ENCODE measurements at regions not wholly inside any gene's neighbourhood (a gene's known extent, or its start where the extent isn't known, plus 50 kb on each side); places are given as distances from the start of the nearest gene placed in this dataset.
"Not testable (repeated sequence)": the region's sequence is repeated elsewhere in the genome, so short reads cannot be mapped to it uniquely, and the experiment has no call there.

DNA sequence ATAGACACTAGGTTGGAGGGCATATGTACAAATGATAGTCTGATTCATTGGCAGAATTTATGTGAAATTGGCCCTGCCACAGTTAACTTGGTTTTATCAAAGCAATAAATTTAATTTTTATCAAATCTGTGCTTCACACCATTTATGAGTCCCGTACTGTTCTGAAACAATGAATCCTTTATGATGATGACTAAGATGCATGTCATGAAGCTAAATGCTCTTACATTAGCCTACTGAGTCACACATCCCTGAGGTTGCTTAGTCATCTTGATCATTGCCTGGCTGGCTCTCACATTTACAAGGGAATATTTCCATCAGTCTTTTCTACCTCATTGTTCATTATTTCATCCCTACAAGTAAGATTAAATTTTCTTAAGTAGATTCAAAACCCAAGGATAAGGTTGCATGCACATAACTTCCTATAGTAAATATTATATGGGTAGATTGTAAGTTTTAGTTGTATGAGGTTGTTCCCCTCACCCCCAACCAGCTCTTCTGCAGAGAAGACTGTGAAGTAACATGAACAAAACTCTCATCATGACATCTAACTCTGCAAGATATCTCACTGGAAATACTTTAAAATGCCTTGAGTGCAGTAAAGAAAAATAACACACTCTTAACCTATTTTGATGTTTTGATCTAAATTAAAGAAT lies 170.7 kb downstream of the CYB561 start:
- DNase-seq (no peak), ATAC-seq (ENCODE audit: poor library complexity) (peak; percentile 78)
- intact Hi-C loops (cut with DNase I) = no loop called here

DNA sequence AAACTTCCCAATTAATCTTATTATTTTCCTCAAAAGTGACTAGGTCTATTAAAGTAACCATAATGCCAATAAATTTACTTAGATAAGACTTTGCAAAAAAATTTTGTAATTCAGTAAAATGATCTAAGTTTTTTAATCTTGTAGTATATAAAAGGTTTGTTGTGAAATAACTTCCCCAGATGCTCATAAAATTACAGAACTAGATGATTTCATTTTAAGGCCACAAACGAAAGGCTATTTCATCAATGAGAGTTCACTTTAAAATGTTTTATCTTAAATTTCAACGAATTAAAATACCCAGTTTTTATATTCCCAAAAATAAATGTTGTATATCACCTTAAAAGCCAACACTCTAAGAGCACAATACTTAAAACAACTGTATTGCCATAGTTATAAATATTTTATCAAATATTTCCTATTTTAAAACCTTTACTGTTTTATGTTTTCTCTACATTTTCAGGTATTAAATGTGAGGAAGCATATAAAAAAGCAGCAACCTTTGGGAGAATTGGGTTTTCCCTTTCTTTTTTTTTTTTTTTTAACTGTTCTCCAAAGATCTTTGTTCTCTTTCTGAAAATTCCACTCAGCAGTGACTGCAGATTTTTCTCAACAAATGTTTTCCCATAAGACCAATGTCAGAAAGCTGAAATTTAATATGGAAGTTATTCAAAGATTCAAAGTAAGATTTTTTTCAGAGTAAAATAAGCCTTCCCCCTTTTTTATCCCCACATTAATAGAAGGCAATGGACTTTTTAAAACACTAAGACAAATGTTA lies 169.9 kb downstream of the CYB561 start:
- no peak for ATAC-seq (ENCODE audit: poor library complexity)

DNA sequence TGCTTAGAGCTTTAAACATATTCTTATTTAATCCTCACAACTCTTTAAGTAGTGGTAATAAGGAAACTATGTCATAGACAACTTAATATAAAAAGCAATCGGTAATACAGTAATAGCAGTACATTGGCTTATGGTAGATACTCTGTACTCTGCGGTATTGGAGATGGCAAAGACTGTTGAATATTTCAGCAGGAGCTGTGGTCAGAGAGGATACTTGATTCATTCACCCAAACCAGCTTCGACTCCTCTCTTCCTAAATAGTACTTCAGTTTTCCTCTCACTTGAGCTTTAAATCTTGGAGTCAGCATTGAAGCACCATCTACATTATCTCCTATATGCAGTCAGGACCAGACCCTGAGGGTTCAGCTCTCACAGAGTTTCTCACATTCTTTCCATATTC lies 169.3 kb downstream of the CYB561 start:
- no peak for ATAC-seq (ENCODE audit: poor library complexity)
- intact Hi-C loops (cut with DNase I) = no loop called here
- DNase-seq = no peak

More for the DNA sequence above, 169.9 kb downstream of the CYB561 start:
- no peak for DNase-seq
- intact Hi-C loops (cut with DNase I) = no loop called here

DNA sequence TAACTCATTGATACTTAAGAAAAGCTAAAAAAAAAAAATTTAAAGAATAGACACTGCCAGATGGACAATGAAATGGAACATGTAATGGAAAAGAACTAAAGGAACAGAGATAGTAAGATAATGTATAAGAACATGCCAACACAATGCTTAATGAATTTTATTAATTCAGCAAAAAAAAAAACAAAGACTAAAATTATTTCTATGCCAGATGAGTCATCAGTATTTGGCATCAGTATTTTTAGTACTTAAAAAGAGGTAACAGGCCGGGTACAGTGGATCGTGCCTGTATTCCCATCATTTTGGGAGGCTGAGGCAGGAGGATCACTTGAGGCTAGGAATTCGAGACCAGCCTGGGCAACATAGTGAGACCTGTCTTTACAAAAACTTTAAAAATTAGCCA lies 168.5 kb downstream of the CYB561 start:
- DNase-seq (no peak), ATAC-seq (ENCODE audit: poor library complexity) (no peak)
- intact Hi-C loops (cut with DNase I) = no loop called here

DNA sequence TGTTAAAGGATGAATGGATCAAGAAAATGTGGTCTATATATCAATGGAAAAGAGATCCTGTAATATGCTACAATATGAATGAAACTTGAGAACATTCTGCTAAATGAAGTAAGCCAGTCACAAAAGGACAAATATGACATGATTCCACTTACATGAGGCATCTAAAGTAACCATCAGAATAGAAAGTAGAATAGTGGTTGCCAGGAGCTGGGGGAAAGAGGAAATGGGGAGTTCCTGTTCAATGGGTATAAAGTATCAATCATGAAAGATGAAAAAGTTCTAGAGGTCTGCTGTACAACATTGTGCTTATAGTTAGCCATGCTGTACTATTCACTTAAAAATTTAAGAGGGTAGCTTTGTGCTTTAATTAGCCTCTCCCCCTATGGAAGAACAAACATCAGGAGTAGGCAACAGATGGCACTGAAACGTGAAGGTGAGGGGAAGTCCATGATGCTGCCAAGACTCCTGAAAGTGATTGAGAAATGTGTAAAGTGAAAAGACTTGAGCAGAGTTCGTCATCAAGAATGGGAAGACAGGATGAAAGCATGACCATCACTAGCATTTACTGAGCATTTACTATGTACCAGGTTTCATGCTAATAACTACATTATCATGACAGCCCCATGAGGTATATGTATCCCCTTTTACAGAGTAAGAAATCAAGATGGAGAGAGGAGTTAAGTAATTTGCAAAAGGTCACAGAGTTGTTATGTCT lies 167.2 kb downstream of the CYB561 start:
- DNase-seq (no peak), ATAC-seq (ENCODE audit: poor library complexity) (no peak)
- intact Hi-C loops (cut with DNase I) = no loop called here

DNA sequence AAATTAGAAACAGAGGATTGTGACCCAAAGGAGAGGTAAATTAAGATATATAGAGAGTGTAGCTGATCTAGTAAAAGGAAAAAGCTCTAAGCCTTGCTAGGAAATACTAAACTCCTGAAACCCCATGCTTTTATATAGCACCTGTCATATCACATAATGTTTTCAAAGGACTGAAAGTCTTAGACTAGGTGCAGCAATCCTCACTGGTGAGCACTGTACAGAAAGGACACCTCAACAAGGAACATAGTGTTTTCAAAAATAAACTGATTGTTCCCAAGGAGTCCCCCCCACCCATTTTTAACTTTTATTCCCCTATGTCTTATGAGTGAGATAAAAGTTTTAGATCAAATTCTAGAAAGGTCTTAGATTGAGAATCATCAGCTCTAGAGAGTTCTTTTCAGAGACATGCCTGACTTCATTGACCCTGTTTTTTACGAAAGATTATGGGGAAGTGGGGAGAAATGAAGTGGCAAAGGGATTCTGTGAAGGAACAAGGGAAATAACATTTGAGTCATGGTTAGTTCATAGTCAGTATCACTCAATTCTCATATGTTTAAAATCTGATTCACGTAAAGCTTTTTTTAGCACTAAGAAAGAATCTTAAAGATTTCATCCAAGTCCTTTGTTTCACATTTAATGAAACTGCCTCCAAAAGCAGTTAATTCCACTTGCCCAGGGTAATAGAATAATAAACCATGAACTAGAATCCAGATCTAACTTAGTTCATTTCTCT lies 166.4 kb downstream of the CYB561 start:
- DNase-seq (no peak), ATAC-seq (ENCODE audit: poor library complexity) (no peak)
- intact Hi-C loops (cut with DNase I) = no loop called here

DNA sequence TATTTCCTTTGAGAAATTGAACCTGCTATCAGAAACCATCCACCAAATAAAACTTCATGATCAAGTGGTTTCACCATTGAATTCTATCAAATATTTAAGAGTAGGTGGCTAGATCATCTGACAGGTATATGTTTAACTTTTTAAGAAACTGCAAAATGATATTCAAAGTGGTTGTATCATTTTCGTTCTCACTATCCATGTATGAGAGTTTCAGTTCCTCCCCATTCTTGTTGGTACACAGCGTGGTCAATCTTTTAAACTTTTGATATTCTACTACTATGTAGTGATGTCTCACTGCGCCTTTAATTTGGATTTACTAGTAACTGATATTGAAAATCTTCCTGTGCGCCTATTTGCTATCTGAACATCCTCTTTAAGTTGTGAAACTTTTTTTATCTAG lies 163.7 kb downstream of the CYB561 start:
- no peak for DNase-seq
- no peak for ATAC-seq (ENCODE audit: poor library complexity)
- intact Hi-C loops (cut with DNase I) = no loop called here

DNA sequence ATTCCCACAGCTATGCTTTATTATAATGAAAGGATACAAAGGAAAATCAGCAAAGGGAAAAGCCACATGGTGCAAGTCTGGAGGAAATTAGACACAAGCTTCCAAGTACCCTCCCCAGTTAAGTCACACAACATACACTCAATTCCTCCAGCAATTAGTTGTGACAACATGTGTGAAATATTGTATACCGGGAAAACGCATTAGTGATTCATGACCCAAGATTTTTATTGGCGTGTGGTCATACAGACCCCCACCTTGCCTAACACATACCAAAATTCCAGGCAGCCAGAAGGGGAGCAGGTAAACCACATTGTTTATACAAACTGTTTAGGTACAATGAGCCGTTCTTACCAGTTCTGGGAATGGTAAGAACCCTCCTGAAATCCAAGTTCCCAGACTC lies 160.6 kb downstream of the CYB561 start:
- no peak for ATAC-seq (ENCODE audit: poor library complexity)
- intact Hi-C loops (cut with DNase I) = no loop called here
- DNase-seq = no peak

DNA sequence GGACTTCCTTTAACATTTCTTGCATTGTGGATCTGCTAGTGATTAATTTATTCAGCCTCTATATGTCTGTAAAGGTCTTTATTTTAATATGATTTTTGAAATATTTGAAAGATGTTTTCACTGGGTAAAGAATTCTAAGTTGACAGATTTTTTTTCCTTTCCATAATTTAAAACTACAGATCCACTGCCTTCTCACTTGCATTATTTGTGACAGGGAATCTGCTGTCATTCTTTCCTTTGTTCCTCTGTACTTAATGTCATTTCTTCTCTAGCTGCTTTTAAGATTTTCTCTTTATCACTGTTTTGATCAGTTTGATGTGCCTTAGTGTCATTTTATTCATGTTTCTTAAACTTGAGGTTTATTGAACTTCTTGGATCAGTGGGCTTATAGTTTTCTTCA lies 159.9 kb downstream of the CYB561 start:
- intact Hi-C loops (cut with DNase I) = no loop called here
- ATAC-seq (ENCODE audit: poor library complexity) = no peak
- DNase-seq = no peak

DNA sequence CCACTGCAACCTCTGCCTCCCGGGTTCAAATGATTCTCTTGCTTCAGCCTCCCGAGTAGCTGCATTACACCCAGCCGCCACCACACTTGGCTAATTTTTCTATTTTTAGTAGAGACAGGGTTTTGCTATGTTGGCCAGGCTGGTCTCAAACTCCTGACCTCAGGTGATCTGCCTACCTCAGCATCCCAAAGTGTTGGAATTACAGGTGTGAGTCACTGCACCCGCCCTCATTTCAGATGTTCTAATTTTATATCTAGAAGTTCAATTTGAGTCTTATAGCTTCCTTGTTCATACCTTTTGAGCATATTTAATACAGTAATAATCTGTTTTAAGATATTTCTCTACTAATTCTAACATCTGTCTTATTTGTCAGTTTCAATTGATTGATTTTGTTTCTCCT lies 159.1 kb downstream of the CYB561 start:
- DNase-seq; intact Hi-C loops (cut with DNase I); ATAC-seq (ENCODE audit: poor library complexity): not testable (repeated sequence)

DNA sequence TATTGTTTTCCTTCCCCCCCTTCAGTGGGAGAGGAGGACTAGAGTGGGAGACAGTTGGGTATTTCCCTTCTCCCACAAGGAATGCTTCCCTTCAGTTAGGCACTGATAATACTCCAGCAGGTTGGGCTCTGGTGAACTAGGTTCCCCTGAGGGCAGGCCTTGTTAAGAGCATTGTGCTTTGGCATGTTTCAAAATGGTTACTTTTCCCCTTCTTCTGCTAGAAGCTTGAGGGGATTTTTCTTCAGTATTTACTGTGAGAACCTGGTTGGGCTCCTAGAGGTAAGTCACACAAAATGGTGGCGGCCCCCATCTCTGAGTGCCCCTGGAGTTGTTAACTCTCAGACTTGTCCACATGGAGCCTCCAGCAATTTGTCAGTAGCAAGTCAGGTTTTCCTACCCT lies 156.2 kb downstream of the CYB561 start:
- no peak for ATAC-seq (ENCODE audit: poor library complexity)
- intact Hi-C loops (cut with DNase I) = no loop called here
- DNase-seq = no peak

DNA sequence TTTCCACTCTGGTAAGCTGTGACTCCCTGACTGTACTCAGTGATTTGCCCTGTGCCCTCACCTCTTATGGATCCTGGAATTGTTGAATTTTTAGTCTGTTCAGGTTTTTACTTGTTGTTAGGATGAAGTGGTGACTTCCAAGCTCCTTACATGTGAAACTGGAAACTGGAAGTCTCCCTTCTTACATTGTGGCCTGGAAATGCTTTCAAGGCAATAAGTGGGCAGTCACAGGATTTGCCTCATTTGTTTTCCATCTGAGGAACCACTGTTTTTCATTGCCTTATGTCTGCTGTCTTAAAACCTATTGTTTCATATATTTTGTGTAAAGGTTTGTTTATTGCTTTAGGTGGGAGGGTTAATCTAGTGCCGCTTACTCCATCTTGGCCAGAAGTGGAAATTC lies 155.8 kb downstream of the CYB561 start:
- no peak for ATAC-seq (ENCODE audit: poor library complexity)
- intact Hi-C loops (cut with DNase I) = no loop called here
- DNase-seq = no peak

DNA sequence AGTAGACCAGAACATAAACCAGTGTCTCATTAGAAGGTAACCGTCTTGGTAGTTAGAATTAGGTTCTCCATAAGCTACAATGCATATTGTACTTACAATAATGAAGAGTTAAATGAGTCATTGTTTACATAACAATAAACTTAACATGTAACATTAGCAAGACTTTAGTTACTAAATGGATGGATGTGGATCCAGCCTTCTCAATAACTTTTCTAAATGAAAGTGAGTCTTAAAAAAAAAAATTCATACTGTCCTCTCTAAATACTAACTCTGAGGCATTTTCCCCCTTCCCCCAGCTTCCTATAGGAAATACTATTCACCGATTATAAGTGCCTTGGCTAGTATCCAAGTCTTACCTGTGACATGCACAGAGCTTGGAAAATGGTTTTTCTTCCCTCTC lies 155.3 kb downstream of the CYB561 start:
- intact Hi-C loops (cut with DNase I) = no loop called here
- DNase-seq = no peak
- ATAC-seq (ENCODE audit: poor library complexity) = no peak

DNA sequence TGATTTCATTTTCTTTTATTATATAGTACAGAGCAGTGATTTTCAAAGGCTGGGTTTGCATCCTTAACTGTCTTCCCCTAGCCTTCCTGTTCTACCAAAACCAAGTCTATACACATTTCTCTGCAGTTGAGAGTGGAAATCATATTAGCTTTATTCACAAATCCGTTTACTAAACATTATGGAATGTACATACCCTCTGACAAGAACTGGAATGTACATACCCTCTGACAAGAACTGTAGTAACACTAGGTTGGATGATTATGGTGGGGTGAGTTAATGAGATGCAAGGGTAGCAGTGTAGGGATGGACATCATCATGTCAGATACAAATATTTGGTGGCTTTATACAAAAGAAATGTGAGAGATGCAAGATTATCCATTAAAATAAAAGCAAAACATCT lies 154.8 kb downstream of the CYB561 start:
- DNase-seq (no peak), ATAC-seq (ENCODE audit: poor library complexity) (no peak)
- intact Hi-C loops (cut with DNase I) = no loop called here

DNA sequence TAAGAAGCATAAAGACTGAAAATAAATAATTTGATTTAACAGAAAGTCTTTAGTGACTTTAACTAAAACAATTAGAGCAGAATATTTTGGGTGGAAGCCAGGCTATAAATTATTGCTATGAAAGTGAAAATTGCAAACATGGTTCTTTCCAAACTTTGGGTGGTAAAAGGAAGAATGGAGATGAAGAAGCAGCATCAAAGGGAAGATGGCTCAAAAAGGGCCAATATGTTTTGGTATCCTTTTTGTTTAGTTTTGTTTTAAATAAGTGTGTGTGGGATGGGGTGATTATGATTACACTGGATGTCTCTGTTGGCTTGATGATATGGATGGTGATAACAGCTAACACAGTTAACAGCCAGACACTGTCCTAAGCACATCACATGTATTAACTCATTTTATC lies 153.7 kb downstream of the CYB561 start:
- no peak for DNase-seq
- no peak for ATAC-seq (ENCODE audit: poor library complexity)
- intact Hi-C loops (cut with DNase I) = no loop called here

DNA sequence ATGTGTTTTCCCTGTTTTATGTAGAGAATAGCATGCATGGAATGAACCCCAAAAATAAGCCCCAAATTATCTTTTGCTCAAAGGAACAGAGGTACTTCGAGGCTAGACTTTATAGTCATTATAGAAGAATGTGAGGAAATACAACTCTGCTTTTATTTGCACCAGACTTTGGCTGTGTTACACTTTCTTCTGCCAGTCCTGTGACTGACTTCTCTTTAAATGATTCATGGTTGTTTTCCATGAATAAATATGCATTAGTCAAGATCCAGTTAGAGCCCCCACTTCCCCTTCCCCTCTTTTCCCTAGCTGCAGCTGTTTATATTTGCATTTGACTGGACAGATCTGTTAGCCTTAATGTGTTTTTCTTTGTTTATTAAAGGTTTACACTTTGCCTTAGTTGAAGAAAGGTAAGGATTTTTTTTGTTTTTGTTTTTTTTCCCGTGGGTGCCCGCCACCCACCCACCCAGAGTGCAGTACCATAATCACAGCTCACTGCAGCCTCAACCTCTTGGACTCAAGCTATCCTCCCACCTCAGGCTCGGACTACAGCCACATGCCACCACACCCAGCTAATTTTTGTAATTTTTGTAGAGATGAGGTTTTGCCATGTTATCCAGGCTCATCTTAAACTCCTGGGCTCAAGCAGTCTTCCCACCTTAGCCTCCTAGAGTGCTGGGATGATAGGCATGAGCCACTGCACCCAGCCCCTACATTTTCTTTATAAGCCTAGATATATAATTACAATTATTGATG lies 152.6 kb downstream of the CYB561 start:
- intact Hi-C loops (cut with DNase I) = no loop called here
- ATAC-seq (ENCODE audit: poor library complexity) = no peak
- DNase-seq = no peak

DNA sequence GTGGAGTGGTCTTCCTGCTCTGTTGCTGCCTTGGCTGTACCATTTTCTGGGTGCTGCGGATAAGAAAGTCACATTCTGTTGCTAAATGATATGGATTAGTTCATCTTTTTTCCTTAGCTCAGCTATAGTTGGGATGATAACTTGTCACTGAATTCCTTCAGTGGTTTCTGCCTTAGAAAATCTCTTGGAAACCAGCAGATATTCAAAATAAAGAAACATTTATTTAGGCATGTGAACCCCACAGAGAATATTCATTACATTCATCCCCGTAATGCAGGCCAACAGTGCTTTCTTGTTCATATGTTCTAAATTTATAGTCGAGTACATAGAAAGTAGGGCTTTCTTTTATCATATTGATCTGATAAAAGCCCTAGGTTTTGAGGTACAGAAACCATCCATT lies 151.3 kb downstream of the CYB561 start:
- ATAC-seq (ENCODE audit: poor library complexity) = no peak
- intact Hi-C loops (cut with DNase I) = no loop called here
- DNase-seq = no peak

DNA sequence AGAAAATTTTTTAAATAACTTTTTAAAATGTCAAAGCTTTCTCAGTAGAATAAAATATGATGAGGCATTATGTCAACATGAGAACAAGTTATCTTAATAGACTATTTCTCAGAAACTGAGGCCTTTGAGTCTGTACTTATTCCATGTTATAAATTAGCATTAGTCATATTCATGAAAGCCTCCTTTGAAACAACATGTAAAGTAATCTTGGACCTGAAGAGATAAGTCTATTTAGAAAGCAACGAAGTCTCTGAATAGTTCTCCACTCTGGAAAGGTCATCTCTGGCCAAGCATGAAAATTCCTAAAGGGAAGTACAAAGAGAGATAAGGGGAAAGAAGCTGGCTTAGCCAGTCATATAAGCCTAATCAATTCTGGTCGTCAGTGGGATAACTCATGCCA lies 150.8 kb downstream of the CYB561 start:
- intact Hi-C loops (cut with DNase I) = no loop called here

More for the DNA sequence above, 150.8 kb downstream of the CYB561 start:
- ATAC-seq (ENCODE audit: poor library complexity) = no peak
- no peak for DNase-seq

Measured in Right ventricle myocardium superior (tissue), 1 donor.